Medulla oblongata (tissue), 1 donor: ENCODE measurements at regions not wholly inside any gene's neighbourhood (a gene's known extent, or its start where the extent isn't known, plus 50 kb on each side); places are given as distances from the start of the nearest gene placed in this dataset.

ENCODE experiments used
- DNase-seq: peaks from one replicate; pipeline ENCODE4 v3.0.0-alpha.2; 2015; ENCODE audit errors: extremely low spot score

GRCh38 chr17:77845541-77846225 lies 112.8 kb upstream of the TNRC6C start:
- no peak for DNase-seq

- no peak for DNase-seq
These were observed 111.9 kb upstream of the TNRC6C start for GRCh38 chr17:77846531-77847085.

- DNase-seq, result no peak
These were observed 111.0 kb upstream of the TNRC6C start for GRCh38 chr17:77847221-77848085.

- no peak for DNase-seq
These were observed 110.2 kb upstream of the TNRC6C start for GRCh38 chr17:77848257-77848656.

GRCh38 chr17:77849239-77849638 lies 109.3 kb upstream of the TNRC6C start:
- no peak for DNase-seq

GRCh38 chr17:77851921-77852320 lies 106.6 kb upstream of the TNRC6C start:
- DNase-seq, result no peak

GRCh38 chr17:77852731-77853130 lies 105.8 kb upstream of the TNRC6C start:
- no peak for DNase-seq

GRCh38 chr17:77853191-77853977 lies 105.1 kb upstream of the TNRC6C start:
- DNase-seq, result no peak

GRCh38 chr17:77854083-77854758 lies 104.3 kb upstream of the TNRC6C start:
- no peak for DNase-seq

GRCh38 chr17:77854759-77855745 lies 103.5 kb upstream of the TNRC6C start:
- no peak for DNase-seq

- no peak for DNase-seq
These were observed 101.8 kb upstream of the TNRC6C start for GRCh38 chr17:77856551-77857305.

GRCh38 chr17:77857306-77857555 lies 101.3 kb upstream of the TNRC6C start:
- DNase-seq, result no peak

GRCh38 chr17:77857613-77858012 lies 100.9 kb upstream of the TNRC6C start:
- no peak for DNase-seq

GRCh38 chr17:77858291-77859034 lies 100.0 kb upstream of the TNRC6C start:
- DNase-seq, result no peak

- DNase-seq, result no peak
These were observed 99.3 kb upstream of the TNRC6C start for GRCh38 chr17:77859035-77859810.

GRCh38 chr17:77861133-77861695 lies 97.3 kb upstream of the TNRC6C start:
- DNase-seq, result no peak

- no peak for DNase-seq
These were observed 96.4 kb upstream of the TNRC6C start for GRCh38 chr17:77861981-77862645.
